ENCODE measurements at regions not wholly inside any gene's neighbourhood (a gene's known extent, or its start where the extent isn't known, plus 50 kb on each side); places are given as distances from the start of the nearest gene placed in this dataset.

DNA sequence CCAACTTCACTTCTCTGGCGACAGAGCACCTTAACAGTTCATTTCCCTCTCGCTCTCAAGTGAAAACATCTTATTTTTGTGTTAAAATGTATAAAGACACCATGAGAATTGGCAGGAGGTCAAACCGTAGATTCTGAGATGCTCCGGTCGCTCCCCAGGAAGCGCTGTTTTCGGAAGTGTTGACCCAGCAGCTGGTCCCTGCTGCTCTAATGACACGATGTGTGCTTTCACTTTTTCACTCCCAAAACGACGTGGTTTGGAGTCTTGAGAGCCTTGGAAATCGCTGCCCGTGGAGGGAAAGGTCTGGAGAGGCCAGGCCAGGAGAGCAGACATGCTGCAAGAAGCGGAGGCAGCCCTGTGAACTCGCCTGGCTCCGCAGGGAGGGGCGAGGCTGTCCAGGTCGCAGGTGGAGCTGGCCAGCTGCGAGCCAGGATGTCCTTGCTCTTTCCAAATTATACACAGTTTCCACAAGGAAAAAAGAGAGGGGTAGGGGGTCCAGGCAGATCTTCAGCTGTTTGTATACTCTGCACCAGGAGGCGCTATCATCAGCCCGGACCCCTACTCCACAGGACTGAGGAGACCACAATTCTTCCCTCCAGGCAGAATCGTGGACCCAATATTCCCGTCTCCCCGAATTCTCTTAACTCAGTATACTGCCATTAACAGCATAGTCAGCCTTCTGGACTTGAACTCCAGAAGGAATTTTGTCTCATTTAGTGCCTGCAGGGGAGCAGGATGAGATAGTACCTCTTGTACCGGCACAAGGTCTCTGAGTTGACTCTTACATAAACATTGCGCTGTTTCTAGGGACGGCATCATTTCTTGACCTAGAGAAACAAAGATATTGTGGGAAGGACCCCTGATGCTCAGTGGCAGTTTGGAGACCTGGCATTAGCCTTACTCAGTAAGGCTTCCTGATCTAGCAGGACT, 248.6 kb upstream of the ANKRD55 start:
- peak; percentile 69 for DNase-seq (ENCODE audit: low spot score)

GRCh38 chr5:56480705-56481427, 247.7 kb upstream of the ANKRD55 start:
- peak; percentile 78 for DNase-seq (ENCODE audit: low spot score)

GRCh38 chr5:56480078-56480704, 247.1 kb upstream of the ANKRD55 start:
- DNase-seq (ENCODE audit: low spot score): peak; percentile 22

DNA sequence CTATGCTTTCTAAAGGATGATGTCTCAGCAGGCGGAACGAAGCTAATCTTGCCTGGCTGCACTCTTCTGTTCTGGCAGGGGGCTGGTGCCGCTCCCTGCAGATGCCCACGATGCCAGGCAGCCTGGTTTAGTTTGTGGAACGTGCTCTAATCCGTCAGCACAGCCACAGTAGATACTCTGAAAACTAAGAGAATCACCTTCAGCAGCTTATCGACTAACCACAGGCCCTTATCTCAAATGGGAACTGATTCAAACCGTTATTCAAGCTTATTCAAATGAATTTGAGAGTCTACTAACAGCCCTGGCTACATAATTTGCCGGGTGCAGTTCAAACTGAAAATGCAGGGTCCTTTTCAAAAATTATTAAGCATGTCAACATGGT, 246.6 kb upstream of the ANKRD55 start:
- DNase-seq (ENCODE audit: low spot score): no peak

- no peak for DNase-seq (ENCODE audit: low spot score)
Measured at GRCh38 chr5:56479126-56479525, 246.0 kb upstream of the ANKRD55 start.

GRCh38 chr5:56478062-56478461, 244.9 kb upstream of the ANKRD55 start:
- no peak for DNase-seq (ENCODE audit: low spot score)

- no peak for DNase-seq (ENCODE audit: low spot score)
Measured at GRCh38 chr5:56476487-56476856, 243.3 kb upstream of the ANKRD55 start.

GRCh38 chr5:56475689-56476486, 242.8 kb upstream of the ANKRD55 start:
- DNase-seq (ENCODE audit: low spot score): no peak

DNA sequence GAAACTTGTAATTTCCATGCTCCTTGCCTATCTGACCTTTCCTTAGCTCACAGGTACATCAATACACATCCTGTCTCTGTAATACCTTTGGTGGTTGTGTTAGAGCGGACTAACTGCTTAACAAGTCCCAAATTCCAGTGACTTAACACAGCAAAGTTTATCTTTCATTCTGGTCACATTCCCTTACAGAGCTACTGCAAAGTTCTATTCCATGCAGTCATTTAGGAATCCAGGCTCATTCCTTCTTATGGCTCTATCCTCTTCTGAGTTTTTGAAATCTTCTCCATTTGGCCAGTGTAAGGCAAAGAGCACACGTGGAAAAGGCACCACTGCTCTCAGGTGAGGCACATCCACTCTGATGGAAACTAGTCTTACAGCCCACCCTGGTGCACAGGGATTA, 238.6 kb upstream of the ANKRD55 start:
- DNase-seq (ENCODE audit: low spot score): no peak

DNA sequence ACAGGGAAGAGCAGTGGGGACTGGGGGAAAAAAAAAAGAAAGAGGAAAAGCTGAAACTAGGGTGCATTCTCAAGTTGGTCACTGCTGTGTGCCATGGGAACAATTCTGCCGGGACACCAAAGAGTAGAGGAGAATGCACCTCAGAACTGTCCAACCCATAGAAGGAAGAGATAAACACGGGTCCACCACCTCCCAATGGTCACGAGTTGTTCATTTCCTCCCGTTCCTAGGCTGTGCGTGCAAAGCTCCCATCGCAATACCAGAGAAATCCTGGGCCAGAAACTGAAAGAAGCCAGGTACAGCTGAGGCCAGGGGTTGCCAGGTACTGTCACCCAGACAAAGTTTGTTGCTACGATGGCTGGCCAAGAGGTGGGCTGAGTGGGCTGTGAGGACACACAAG, 236.9 kb upstream of the ANKRD55 start:
- no peak for DNase-seq (ENCODE audit: low spot score)

GRCh38 chr5:56468277-56468676, 235.1 kb upstream of the ANKRD55 start:
- DNase-seq (ENCODE audit: low spot score): no peak

DNA sequence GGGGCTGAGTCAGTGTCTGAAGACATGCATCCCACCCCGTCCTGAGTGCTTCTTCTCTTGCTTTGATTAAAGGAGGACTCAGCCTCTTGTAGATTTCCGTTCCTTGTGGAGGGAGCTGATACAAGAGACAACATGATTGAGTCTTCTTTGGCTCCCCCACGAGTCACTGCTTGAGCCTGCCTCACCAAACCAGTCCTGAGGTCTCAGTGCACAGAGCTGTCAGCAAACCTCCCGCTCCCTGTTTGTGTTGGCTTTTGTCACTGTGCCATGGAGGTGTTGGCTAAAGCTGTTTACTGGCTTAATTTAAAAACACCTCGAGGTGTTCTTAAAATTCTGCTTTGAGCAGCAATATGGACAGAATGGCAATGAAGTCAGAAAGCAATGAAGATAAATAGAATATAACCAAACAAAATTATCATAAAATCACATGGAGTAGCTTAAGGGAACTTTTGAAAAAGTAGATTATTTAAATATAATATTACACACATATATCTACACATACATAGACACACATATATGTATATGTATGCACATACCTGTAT, 234.1 kb upstream of the ANKRD55 start:
- no peak for DNase-seq (ENCODE audit: low spot score)

DNA sequence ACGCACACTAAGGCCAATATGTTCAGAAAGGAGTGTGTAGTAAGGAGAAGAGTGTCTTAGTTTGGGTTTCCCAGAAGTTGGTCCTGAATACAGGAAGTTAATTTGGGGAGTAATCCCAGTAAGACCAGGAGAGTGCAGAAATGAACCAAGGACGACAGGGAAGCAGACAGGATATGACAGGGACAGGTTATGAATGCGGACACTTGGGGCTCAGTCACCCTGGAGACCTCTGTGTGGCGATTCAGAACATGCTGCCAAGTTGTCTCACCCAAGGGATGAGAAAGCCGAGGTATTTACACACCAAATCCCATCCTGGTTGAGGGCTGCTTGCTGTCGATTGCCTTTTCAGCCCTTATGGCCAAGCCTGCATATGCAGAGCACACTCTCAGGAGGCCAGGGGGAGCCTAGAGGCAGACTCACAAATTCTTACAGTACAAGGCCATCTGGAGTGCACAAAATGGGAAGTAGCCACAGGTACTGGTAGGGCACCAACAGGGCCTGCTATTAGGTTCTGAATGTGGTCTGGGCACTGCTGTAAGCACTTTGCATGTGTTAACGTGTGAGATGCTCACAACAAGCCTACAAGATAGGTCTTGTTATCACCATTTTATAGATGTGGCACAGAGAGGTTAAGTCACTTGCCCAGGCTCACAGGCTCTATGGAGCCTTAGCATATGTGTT, 233.1 kb upstream of the ANKRD55 start:
- DNase-seq (ENCODE audit: low spot score): no peak

GRCh38 chr5:56465769-56466135, 232.6 kb upstream of the ANKRD55 start:
- no peak for DNase-seq (ENCODE audit: low spot score)

- peak; percentile 27 for DNase-seq (ENCODE audit: low spot score)
Measured at GRCh38 chr5:56464935-56465768, 232.0 kb upstream of the ANKRD55 start.

DNA sequence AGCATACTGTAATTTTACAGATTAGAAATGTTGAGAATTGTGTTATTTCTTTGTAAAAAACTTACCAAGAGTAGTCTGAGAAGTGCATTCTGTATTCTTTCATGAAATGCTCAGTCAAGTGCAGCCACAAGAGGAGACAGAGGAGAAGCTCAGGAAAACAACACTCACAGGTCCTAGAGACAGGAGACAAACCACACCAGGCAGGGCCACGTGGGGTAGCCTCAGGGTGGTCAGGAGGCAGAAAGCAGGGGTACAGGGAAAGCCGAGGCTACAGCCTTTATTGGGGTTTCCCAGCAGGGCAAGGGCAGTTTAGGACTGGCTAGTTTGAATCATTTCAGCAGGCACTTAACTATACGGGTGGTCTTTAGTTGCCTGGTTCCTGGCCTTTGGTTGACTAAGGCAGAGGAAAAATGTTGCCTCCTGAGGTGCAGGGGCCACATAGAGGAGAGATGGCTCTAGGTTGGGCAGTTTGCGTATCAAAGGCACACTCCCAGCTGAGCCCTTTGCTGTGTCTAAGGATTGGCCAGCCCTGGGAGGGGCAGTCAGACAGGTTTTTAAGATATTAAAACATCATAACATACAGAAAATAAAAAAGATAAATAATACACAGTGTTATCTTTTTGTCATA, 230.9 kb upstream of the ANKRD55 start:
- no peak for DNase-seq (ENCODE audit: low spot score)

- DNase-seq (ENCODE audit: low spot score): no peak
Measured at GRCh38 chr5:56461584-56461983, 228.5 kb upstream of the ANKRD55 start.

- DNase-seq (ENCODE audit: low spot score): no peak
Measured at GRCh38 chr5:56460681-56461191, 227.6 kb upstream of the ANKRD55 start.

GRCh38 chr5:56460195-56460546, 227.0 kb upstream of the ANKRD55 start:
- no peak for DNase-seq (ENCODE audit: low spot score)

Measured in AG20443 (cell line).